ENCODE measurements at regions not wholly inside any gene's neighbourhood (a gene's known extent, or its start where the extent isn't known, plus 50 kb on each side); places are given as distances from the start of the nearest gene placed in this dataset.

DNA sequence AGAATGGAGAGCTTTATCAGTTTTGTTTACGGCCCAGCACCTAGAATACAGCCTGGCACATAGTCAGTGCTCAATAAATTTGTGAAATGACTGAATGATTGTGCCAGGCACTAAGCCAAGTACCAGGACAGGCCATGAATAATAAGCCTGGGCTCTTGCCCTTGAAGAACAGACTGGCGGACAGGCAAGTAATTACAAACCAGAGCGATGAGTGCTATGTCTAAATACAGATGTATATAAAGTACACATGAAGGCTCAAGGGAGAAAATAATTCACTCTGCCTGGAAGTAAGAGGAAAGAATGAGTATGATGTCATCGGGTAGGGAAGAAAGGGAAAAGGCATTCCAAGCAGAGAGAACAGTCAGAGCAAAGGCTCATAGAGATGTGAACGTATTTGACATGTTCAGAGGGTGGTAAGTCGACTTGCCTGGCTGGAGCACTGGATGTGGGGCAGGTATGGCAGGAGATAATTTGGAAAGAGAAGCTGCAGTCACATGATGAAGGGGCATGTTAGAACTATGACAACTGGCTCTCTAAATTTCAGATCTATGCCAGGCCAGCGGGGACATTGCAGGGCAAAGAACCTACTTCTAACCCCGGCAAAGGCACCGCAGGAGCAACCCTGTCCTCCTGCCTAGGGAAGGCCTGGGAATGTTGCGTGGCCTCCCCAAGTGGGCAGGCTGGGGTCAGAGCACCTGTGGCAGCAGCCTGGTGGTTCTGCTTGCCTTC lies 94.9 kb upstream of the EPCAM start:
- no peak for TF ChIP-seq POLR2A (IDR thresholded peaks at IDR 0.05)
- no peak for TF ChIP-seq EP300 (IDR thresholded peaks at IDR 0.05)
